ENCODE measurements at regions not wholly inside any gene's neighbourhood (a gene's known extent, or its start where the extent isn't known, plus 50 kb on each side); places are given as distances from the start of the nearest gene placed in this dataset.
"Not testable (repeated sequence)": the region's sequence is repeated elsewhere in the genome, so short reads cannot be mapped to it uniquely, and the experiment has no call there.

- DNase-seq (ENCODE audit: low read depth in 2 of 2) = no peak
These were observed 1010.5 kb upstream of the NCAM2 start for GRCh38 chr21:19987671-19988070.

DNA sequence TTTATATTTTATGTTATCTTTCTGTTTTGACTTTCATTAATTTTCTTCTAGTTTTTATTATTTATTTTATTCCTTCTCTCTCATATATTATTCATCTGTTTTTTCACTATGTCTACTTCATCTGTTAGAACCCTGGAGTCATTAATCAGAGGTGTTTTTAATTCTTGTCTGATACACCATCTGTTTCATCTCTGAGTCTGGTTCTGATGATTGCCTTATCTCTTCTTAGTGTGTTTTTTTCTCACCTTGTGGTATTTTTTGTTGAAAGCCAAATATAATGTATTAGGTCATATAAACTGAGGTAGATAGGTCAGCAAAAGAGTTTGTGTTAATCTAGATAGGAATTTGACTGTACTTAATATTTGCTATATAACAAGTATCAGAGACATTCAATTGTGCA is 1005.7 kb upstream of the NCAM2 start:
- DNase-seq (ENCODE audit: low read depth in 2 of 2) = no peak

GRCh38 chr21:19993268-19993667 is 1004.9 kb upstream of the NCAM2 start:
- DNase-seq (ENCODE audit: low read depth in 2 of 2) = no peak

GRCh38 chr21:19995253-19995652 is 1003.0 kb upstream of the NCAM2 start:
- DNase-seq (ENCODE audit: low read depth in 2 of 2) = no peak

GRCh38 chr21:19998453-19998852 is 999.8 kb upstream of the NCAM2 start:
- no peak for DNase-seq (ENCODE audit: low read depth in 2 of 2)

DNA sequence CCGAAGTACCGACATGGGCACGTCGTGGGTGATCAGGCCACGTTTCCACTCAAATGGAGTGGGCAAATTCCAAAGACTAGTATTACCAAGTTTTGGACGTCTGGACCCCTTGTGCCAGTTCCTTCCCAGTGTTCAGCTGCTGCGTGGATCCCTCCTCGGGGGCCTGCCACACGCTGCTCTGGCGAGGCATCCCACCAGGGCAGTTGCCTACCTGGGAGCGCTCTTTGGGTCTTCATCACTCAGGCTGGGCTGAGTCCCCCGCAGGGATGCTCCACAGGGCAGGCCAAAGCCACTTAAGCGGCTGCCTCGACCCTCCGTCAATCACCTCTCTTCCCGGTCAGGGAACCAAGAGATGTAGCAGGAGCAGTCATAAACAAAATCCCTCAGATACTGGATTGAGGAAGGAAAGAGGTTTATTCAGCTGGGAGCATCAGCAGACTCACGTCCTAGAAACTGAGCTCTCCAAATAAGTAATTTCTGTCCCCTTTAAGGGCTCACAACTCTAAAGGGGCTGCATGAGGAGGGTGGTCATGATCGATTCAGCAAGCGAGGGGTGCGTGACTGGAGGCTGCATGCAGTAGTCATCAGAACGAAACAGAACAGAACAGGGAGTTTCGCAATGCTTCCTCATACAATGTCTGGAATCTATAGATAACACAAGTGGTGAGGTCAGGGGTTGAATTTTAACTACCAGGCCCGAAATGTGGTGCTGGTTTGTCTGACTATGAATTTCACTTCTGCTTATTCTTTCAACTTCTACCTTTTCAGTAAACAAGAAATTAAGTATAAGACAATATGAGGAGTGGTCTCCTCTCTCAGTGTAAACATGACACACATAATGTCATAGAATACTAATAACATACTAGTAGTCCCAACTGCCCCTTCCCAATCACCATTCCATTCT is 998.6 kb upstream of the NCAM2 start:
- no peak for DNase-seq (ENCODE audit: low read depth in 2 of 2)

DNA sequence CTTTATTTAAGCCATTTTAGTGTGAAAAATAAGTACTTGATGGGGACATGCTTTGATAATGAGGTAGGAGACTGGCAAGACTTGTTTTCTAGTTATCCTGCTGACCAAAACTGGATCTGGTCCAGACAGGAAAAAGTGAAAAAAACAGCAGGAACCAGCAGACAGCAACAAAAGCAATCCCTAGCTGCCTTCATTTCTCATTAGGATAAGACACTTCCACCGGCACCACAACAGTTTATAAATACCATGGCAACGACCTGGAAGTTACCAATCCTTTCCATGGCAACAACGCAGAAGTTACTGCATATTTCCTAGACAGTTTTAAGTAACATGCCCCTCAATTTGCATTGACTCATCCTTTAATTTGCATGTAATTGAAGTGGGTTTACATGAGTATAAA is 993.8 kb upstream of the NCAM2 start:
- DNase-seq (ENCODE audit: low read depth in 2 of 2) = no peak

GRCh38 chr21:20010691-20011200 is 987.5 kb upstream of the NCAM2 start:
- no peak for DNase-seq (ENCODE audit: low read depth in 2 of 2)

DNA sequence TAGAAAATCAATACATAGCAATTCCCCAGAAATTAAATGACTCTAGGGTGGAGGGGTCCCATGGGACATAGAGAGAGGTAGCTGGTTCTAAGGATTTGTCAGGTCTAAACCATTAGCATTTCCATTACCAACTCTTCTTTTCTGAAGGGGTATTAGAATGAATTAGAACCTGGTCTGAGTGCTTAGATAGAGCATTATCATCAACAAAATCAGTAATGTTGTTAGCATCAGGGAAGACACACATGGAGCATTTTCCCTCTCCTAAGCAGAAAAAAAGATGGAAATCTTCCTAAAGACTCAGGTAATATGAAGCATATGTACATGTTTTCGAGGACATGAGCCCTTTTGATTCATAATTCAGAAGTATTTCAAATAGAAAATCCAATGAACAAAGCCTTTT is 984.4 kb upstream of the NCAM2 start:
- no peak for DNase-seq (ENCODE audit: low read depth in 2 of 2)

- DNase-seq (ENCODE audit: low read depth in 2 of 2) = no peak
These were observed 981.7 kb upstream of the NCAM2 start for GRCh38 chr21:20016435-20017005.

DNA sequence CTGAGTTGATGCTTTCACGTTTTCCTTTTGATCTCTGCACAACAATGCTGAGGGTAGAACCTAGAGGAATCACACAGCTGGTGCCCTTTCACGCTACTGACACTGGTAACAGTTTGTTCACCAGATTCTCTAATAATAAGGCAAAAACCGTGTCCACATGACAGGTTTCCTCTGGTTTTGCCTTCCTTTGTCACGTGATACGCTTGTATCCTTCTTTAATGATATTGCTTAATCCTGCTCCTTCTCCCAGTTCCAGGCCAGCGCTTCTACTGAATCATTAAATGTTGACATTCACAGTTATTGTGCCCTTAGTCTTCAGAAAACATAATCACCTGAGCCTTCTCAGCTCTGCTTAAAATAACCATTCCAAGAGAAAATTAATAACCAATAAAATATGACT is 978.2 kb upstream of the NCAM2 start:
- no peak for DNase-seq (ENCODE audit: low read depth in 2 of 2)

- DNase-seq (ENCODE audit: low read depth in 2 of 2) = no peak
These were observed 975.0 kb upstream of the NCAM2 start for GRCh38 chr21:20023193-20023592.

- DNase-seq (ENCODE audit: low read depth in 2 of 2) = no peak
These were observed 973.5 kb upstream of the NCAM2 start for GRCh38 chr21:20024741-20025140.

GRCh38 chr21:20026543-20026942 is 971.7 kb upstream of the NCAM2 start:
- no peak for DNase-seq (ENCODE audit: low read depth in 2 of 2)

DNA sequence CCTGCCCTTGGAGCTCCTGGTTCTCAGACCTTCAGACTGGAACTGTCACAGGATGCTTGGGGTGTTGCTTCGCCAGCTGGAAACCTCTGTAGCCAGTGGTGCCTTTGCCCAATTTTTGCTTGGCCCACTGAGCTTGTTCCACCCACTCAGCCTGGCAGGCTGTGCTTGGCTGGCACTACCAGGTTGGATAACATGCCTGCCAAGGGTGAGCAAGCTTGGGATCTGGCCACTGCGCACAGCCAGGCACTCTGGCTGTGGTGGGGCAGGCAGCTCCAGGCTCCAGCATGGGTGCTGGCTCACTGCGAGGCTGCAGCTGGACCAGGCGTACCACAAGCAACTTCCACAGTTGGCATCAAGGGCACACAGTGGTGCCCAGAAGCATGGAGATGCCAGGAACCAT is 967.8 kb upstream of the NCAM2 start:
- no peak for DNase-seq (ENCODE audit: low read depth in 2 of 2)

DNA sequence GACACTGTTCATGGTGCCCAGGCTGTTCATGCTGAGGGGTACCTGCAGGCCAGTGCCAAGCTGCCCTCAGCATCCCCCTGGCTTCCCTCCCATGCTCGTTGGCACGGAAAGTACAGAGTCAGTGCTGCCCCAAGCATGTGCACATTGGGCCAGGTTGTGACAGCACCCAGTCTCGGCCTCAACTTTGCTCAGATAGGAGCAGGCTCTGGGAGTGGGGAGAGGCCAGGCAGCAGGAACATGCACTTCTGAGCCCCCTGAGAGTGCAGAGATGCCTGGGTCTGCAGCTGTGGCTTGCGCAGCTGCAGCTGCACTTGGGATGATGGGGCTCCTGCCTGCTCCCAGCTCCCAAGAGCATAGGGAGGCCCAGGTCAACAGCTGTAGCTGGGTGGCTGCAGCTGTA is 966.4 kb upstream of the NCAM2 start:
- no peak for DNase-seq (ENCODE audit: low read depth in 2 of 2)

DNA sequence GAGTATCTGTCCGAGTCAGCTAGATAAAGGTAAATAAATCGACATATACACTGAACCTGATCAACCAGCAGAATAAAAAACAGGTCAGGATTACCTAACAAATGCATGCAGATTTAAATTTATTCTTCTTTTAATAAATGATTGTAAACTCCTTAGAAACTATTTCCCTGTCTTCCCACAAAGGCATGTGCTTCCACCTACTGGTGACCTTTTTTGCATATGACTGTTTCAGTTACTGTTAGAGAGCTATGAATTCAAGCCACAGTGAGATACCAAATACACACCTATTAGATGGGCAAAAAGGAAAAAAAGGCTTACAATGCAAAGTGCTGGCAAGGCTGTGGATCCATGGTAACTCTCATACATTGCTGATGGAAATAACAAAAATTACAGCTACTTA is 957.4 kb upstream of the NCAM2 start:
- no peak for DNase-seq (ENCODE audit: low read depth in 2 of 2)

GRCh38 chr21:20045197-20045596 is 953.0 kb upstream of the NCAM2 start:
- no peak for DNase-seq (ENCODE audit: low read depth in 2 of 2)

- not testable (repeated sequence) for DNase-seq (ENCODE audit: low read depth in 2 of 2)
These were observed 949.9 kb upstream of the NCAM2 start for GRCh38 chr21:20048130-20048837.

- DNase-seq (ENCODE audit: low read depth in 2 of 2) = no peak
These were observed 914.9 kb upstream of the NCAM2 start for GRCh38 chr21:20083336-20083735.

GRCh38 chr21:20083925-20084324 is 914.3 kb upstream of the NCAM2 start:
- DNase-seq (ENCODE audit: low read depth in 2 of 2) = no peak

GRCh38 chr21:20086508-20086907 is 911.7 kb upstream of the NCAM2 start:
- DNase-seq (ENCODE audit: low read depth in 2 of 2) = no peak

DNA sequence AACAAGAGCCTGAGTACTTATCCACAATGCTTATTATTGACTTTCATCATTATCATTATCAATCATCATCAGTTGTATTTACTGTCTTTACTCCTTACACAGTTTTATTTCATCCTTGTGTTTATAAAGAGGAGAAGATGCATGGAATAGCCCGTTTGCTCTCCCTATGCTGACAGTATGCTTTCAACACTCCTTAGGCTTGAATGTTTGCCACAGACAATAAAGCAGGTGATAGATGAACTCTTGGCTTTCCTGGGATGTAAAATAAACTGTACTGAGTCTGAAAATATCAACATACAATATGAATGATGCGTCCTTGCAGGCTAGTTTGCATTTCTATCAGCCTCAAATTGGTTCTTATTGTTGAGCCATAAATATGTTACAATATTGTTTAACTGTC is 891.8 kb upstream of the NCAM2 start:
- no peak for DNase-seq (ENCODE audit: low read depth in 2 of 2)

All from stimulated activated CD8-positive, alpha-beta memory T cell treated with anti-CD3 and anti-CD28 coated beads, Interleukin-2, amount 100 ng/mL, for 48 hours (primary cell).